OCI-LY1 (cell line): ENCODE measurements at regions not wholly inside any gene's neighbourhood (a gene's known extent, or its start where the extent isn't known, plus 50 kb on each side); places are given as distances from the start of the nearest gene placed in this dataset.

Source experiments
- H2AFZ ChIP-seq: fragments of 200-600 bp; sonication (generic), shearing (Covaris generic); 2 replicates; pipeline ENCODE4 v1.6.0; 2014; ENCODE audit warnings: antibody characterized with exemption, mild to moderate bottlenecking, low read length
- H3F3A ChIP-seq: fragments of 200-600 bp; sonication (generic), shearing (Covaris generic); 2 replicates; pipeline ENCODE4 v1.6.0; 2014; ENCODE audit warnings: mild to moderate bottlenecking, antibody characterized with exemption, low read length, moderate library complexity; ENCODE audit not compliant: insufficient read depth
- H3K27ac ChIP-seq: fragments of 200-600 bp; sonication (generic); 2 replicates; pipeline ENCODE4 v1.5.1; 2014; ENCODE audit warnings: low read length, mixed run types, mild to moderate bottlenecking, low read depth; ENCODE audit not compliant: poor library complexity, severe bottlenecking
- H3K27me3 ChIP-seq: fragments of 200-600 bp; sonication (generic); 2 replicates; pipeline ENCODE4 v1.6.0; 2014; ENCODE audit warnings: antibody characterized with exemption, mild to moderate bottlenecking, low read length, moderate library complexity; ENCODE audit not compliant: insufficient read depth
- H3K36me3 ChIP-seq: fragments of 200-600 bp; sonication (generic); 2 replicates; pipeline ENCODE4 v1.6.1; 2014; ENCODE audit warnings: mild to moderate bottlenecking, antibody characterized with exemption, low read length, moderate library complexity, mixed read lengths; ENCODE audit not compliant: insufficient read depth
- H3K4me1 ChIP-seq: fragments of 200-600 bp; sonication (generic); 2 replicates; pipeline ENCODE4 v1.5.1; 2014; ENCODE audit warnings: mild to moderate bottlenecking, low read length, moderate library complexity; ENCODE audit not compliant: insufficient read depth, severe bottlenecking
- H3K4me2 ChIP-seq: fragments of 200-600 bp; sonication (generic), shearing (Covaris generic); 2 replicates; pipeline ENCODE4 v1.6.1; 2014; ENCODE audit warnings: low read length
- H3K4me3 ChIP-seq: fragments of 200-600 bp; sonication (generic); 2 replicates; pipeline ENCODE4 v1.5.1; 2014; ENCODE audit warnings: low read length, low read depth, mild to moderate bottlenecking, mixed read lengths; ENCODE audit not compliant: poor library complexity, severe bottlenecking
- H3K79me2 ChIP-seq: fragments of 200-600 bp; shearing (Covaris generic); 2 replicates; pipeline ENCODE4 v1.6.1; 2016; ENCODE audit warnings: mixed run types, low read length, mixed read lengths; ENCODE audit not compliant: insufficient read depth
- H3K9ac ChIP-seq: fragments of 200-600 bp; sonication (generic), shearing (Covaris generic); 2 replicates; pipeline ENCODE4 v1.6.1; 2014; ENCODE audit warnings: mild to moderate bottlenecking, low read length, mixed read lengths
- H3K9me2 ChIP-seq: fragments of 200-600 bp; sonication (generic), shearing (Covaris generic); 2 replicates; pipeline ENCODE4 v1.6.1; 2014; ENCODE audit warnings: low read depth, mild to moderate bottlenecking, low read length, mixed read lengths
- H3K9me3 ChIP-seq: fragments of 200-600 bp; shearing (Covaris generic); 2 replicates; pipeline ENCODE4 v1.6.1; 2014; ENCODE audit warnings: low read length, mixed read lengths
- H4K20me1 ChIP-seq: fragments of 200-600 bp; sonication (generic), shearing (Covaris generic); 2 replicates; pipeline ENCODE4 v1.6.0; 2016; ENCODE audit warnings: mild to moderate bottlenecking, low read length; ENCODE audit not compliant: insufficient read depth
- CTCF ChIP-seq: fragments of 200-600 bp; sonication (generic), shearing (Covaris generic); IDR thresholded peaks from 2 replicates; pipeline ENCODE4 v1.5.1; 2017; ENCODE audit warnings: mild to moderate bottlenecking, antibody characterized with exemption, low read length, moderate library complexity, mixed read lengths
- EZH2 ChIP-seq: fragments of 200-600 bp; sonication (generic), shearing (Covaris generic); IDR thresholded peaks from 2 replicates; pipeline ENCODE4 v1.8.0; 2017; ENCODE audit warnings: borderline replicate concordance, mixed run types, mild to moderate bottlenecking, antibody characterized with exemption, low read length, moderate library complexity, mixed read lengths

GRCh38 chr4:181143250-181143854 is 1099.8 kb upstream of the TENM3 start:
- H3F3A ChIP-seq, result no peaks in the 10 kb centered on the region
- H4K20me1 ChIP-seq, result no peaks in the 10 kb centered on the region
- H3K36me3 ChIP-seq, result no peaks in the 10 kb centered on the region
- no peaks in the 10 kb centered on the region for H3K27me3 ChIP-seq
- no peaks in the 10 kb centered on the region for H3K9me3 ChIP-seq
- TF ChIP-seq EZH2 (no peak), CTCF (peak; percentile 90)
- H3K9me2 ChIP-seq, result no peaks in the 10 kb centered on the region
- no peaks in the 10 kb centered on the region for H3K79me2 ChIP-seq
- H3K4me3 ChIP-seq, result no peak overlapping the region
- no peak overlapping the region for H2AFZ ChIP-seq
- no peak overlapping the region for H3K9ac ChIP-seq
- H3K27ac ChIP-seq, result no peak overlapping the region
- no peak overlapping the region for H3K4me2 ChIP-seq
- peaks cover 15% of the 10 kb centered on the region for H3K4me1 ChIP-seq

GRCh38 chr4:181146051-181146450 is 1097.2 kb upstream of the TENM3 start:
- Histone ChIP-seq H3K79me2 (no peaks in the 10 kb centered on the region), H4K20me1 (no peaks in the 10 kb centered on the region), H2AFZ (no peak overlapping the region), H3K27ac (no peak overlapping the region), H3K36me3 (no peaks in the 10 kb centered on the region), H3K4me2 (no peak overlapping the region), H3K9me2 (no peaks in the 10 kb centered on the region), H3K4me1 (peaks cover 2% of the 10 kb centered on the region), H3F3A (no peaks in the 10 kb centered on the region), H3K27me3 (no peaks in the 10 kb centered on the region), H3K9ac (no peak overlapping the region), H3K9me3 (no peaks in the 10 kb centered on the region), H3K4me3 (no peak overlapping the region)
- TF ChIP-seq EZH2, result no peak
- TF ChIP-seq CTCF, result no peak

GRCh38 chr4:181147416-181147951 is 1095.7 kb upstream of the TENM3 start:
- H3K9me3 ChIP-seq, result no peaks in the 10 kb centered on the region
- H3K27me3 ChIP-seq, result no peaks in the 10 kb centered on the region
- no peak overlapping the region for H2AFZ ChIP-seq
- H3F3A ChIP-seq, result no peaks in the 10 kb centered on the region
- no peak overlapping the region for H3K4me2 ChIP-seq
- H3K4me1 ChIP-seq, result no peaks in the 10 kb centered on the region
- H3K9ac ChIP-seq, result no peak overlapping the region
- no peak overlapping the region for H3K4me3 ChIP-seq
- H4K20me1 ChIP-seq, result no peaks in the 10 kb centered on the region
- H3K9me2 ChIP-seq, result no peaks in the 10 kb centered on the region
- H3K27ac ChIP-seq, result no peak overlapping the region
- TF ChIP-seq CTCF (no peak), EZH2 (no peak)
- H3K79me2 ChIP-seq, result no peaks in the 10 kb centered on the region
- H3K36me3 ChIP-seq, result no peaks in the 10 kb centered on the region
